CD4-positive, alpha-beta T cell treated with Interleukin-4 for 4 hours (primary cell): ENCODE measurements at regions not wholly inside any gene's neighbourhood (a gene's known extent, or its start where the extent isn't known, plus 50 kb on each side); places are given as distances from the start of the nearest gene placed in this dataset.
"Not testable (repeated sequence)": the region's sequence is repeated elsewhere in the genome, so short reads cannot be mapped to it uniquely, and the experiment has no call there.

ENCODE experiments used
- DNase-seq: peaks from one replicate; pipeline ENCODE4 v3.0.0-alpha.2; 2020

DNA sequence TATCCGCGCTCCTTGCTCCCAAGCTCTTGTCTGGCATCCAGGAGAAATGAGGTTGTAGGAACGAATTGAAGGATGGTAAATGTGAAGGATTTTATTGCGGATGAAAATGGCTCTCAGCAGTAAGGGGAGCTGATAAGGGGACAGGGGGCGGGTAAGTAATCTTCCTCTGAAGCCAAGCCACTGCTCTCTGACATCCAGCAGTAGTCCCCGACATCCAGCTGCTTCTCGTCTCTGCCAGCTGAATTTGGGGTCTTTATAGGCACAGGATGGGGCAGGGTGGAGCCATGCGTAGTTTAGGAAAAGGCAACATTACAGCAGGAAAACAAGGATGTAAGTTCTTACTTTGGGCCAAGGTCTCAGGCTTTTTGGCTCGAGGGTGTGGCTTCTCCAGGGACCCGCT, 1370.1 kb upstream of the RAG2 start:
- no peak for DNase-seq

DNA sequence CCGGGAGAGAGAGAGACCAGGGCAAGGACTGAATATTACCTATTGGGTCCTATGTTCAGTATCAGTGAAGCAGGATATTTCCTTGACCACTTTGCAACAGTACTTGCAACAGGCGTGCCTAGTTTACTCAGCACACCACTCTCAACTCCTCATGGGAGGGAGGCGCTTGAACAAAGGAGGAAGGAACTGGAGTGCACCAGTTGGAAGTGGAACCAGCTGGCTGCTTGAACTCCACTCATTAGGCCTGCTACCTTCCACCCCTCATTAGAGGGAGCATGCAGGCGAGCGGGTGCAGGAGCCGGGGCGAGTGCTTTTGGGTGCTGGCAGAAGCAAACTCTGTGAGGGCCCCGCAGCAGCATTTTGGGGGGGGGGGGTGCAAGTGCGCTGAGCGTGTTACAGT, 1369.6 kb upstream of the RAG2 start:
- DNase-seq, result no peak

DNA sequence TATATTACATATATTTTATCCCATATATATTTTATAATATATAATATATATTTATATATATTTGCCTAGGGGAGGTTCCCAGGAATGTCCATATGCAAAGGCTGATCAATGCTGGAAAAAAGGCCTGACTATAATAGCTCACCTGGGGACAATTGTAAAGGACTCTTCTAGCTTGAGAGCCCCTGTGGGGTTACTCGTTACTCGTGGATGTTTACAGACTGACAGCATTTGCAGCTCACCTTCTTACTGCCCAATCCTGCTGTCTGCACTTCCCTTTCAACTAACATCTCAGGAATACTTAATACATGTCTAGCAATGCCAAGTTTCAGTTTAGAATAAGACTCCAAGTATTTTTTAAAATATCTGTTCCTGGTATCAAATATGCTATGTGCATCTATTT, 1365.4 kb upstream of the RAG2 start:
- DNase-seq, result no peak

- DNase-seq, result no peak
These were observed 1359.7 kb upstream of the RAG2 start for GRCh38 chr11:37957717-37958116.

- DNase-seq, result no peak
These were observed 1354.0 kb upstream of the RAG2 start for GRCh38 chr11:37951996-37952395.

- DNase-seq, result no peak
These were observed 1350.2 kb upstream of the RAG2 start for GRCh38 chr11:37948258-37948657.

GRCh38 chr11:37947821-37948220, 1349.8 kb upstream of the RAG2 start:
- no peak for DNase-seq

- no peak for DNase-seq
These were observed 1348.2 kb upstream of the RAG2 start for GRCh38 chr11:37946155-37946766.

DNA sequence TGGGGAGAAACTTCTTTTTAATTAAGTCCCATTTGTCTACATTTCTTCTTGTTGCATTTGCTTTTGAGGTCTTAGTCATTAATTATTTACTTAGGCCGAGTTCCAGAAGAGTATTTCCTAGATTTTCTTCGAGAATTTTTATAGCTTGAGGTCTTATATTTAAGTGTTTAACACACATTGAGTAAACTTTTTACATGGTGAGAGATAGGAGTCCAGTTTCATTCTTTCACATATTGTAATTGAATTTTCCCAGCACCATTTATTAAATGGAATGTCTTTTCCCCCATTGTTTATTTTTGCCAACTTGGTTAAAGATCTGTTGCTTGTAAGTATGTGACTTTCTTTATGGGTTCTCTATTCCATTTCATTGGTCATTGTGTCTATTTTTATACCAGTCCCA, 1344.0 kb upstream of the RAG2 start:
- DNase-seq, result no peak

DNA sequence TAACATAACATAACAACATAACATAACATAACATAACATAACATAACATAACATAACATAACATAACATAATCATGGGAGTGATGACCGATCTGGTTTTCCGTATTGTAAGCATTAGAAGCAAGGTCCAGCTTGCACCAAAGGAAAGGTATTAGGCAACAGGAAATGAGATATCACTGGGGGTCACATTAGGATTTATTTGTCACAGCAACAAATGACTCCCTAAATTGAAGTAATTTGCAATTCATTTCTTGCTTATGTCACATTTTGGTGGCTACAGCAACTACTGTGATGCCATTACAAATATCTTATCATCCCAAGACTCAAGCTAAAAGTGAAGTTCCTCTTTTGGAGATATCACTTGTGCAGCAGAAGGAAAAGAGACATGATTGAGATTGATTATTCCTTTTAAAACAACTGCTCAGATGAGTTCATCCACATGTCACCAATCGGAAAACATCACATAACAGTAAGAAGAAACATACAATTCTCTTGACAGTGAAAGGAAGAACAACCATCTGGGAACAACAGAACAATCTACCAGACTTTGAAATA, 1331.1 kb upstream of the RAG2 start:
- DNase-seq, result no peak

DNA sequence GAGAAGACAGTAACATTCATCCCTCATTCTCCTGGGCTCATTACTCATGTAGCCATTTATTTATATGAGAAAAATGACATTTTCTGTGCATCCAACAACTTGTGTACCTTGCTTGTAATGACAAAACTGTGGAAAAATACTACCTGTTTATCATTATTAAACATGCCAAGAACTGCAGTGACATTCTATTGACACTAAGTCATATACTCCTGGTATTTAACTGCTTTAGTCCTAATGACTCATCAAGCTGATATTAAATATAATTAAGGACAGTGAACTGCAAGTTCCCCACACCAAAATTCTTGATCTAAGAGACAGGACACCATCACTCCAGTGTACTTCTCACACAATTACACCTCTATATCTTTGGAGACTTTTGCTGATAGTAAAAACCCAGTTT, 1328.7 kb upstream of the RAG2 start:
- DNase-seq, result no peak

GRCh38 chr11:37916331-37916730, 1318.3 kb upstream of the RAG2 start:
- no peak for DNase-seq

GRCh38 chr11:37914859-37915258, 1316.8 kb upstream of the RAG2 start:
- no peak for DNase-seq

- DNase-seq, result no peak
These were observed 1310.1 kb upstream of the RAG2 start for GRCh38 chr11:37908219-37908548.

DNA sequence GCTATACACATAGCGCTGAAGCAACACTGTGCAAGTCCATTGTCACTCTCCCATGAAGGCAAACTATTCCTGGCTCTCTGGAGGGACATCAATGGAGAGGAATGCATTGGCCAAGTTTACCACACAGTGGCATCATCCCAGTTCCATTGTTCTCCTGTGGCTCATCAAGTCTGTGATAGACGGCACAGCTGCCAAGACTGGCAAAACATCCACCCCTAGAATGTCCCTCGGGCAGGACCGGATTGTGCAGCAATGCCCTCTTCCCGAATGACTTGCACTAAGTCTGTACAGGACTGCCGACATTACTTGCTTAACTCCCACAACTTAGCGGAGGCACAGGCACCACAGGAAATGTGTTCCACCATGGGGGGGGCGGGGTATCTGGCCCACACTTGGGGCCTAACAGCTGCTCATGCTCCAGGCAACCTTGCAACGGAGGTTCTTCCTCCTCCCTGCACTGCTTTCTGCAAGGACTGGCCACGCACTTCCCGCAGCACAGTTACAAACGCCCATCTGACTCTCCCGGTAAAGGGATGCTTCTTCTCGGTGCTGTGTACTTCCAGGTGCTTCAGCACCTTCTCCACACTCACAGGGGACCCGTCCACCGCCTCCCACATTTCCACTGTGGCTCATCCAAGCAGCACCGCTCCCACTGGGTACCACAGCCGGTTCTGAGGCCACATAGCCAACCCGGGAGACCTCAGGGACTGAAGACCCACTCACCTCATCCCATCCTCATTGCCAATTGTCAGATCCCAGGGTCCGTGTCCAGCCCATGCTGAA, 1309.6 kb upstream of the RAG2 start:
- DNase-seq, result no peak

DNA sequence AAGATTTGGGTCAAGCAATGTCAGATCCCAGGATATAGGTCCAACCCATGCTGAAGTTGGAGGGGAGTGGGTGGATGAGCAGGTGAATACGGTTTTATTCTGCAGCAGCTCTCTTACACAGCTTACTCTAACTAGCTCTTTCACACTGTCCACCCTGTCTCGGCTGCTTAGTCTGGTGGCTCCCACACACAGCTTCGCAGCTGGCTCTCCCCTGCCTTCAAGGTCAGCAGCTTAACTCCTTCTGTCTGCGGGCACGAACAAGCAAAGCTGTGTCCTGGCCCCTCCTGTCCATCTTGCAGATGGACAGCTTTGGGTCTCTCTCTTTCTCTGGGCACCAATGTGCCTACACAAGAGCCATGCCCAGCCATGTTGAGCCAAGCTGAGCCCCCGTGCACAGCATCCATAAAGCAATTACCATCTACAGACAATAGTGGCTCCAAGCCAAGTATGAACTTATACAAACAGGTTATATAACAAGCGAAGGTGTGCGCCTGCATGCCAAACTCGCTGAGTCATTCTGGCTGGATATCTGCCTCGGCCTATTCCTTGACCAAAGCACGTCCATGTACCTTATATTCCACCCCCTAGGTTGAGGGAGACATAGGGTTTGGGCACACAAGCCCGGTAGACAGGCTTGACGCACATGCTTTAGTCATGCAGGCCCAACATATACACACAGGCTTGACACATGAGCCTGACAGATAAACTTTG, 1307.8 kb upstream of the RAG2 start:
- no peak for DNase-seq

- DNase-seq, result no peak
These were observed 1298.0 kb upstream of the RAG2 start for GRCh38 chr11:37896016-37896415.

- no peak for DNase-seq
These were observed 1283.7 kb upstream of the RAG2 start for GRCh38 chr11:37881741-37882140.

GRCh38 chr11:37861671-37862070, 1263.6 kb upstream of the RAG2 start:
- DNase-seq, result no peak

GRCh38 chr11:37858806-37859537, 1260.9 kb upstream of the RAG2 start:
- DNase-seq, result not testable (repeated sequence)

GRCh38 chr11:37858398-37858797, 1260.4 kb upstream of the RAG2 start:
- no peak for DNase-seq

GRCh38 chr11:37857726-37858125, 1259.7 kb upstream of the RAG2 start:
- DNase-seq, result no peak

DNA sequence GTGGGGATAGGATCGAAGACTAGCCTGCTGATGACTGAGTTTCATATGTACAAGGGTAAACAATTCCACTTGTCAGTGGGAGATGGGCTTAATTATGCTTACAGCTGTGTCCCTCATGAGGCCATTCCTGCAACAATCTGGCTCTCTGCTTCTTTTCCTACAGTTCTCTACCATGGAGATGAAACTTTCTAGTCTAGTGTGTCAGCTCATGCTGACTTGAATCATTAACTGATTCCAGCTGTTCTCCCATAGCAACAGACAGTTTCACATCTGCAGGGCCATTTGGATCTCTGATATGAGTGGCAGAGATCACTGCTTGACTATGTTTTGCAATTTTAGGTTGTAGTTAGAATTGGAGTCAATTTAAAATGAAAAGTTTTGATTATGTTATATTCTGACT, 1251.7 kb upstream of the RAG2 start:
- no peak for DNase-seq
